NCI-H146 treated with DMSO at 0.1 percent for 48 hours (cell line): ENCODE measurements at regions not wholly inside any gene's neighbourhood (a gene's known extent, or its start where the extent isn't known, plus 50 kb on each side); places are given as distances from the start of the nearest gene placed in this dataset.
"Not testable (repeated sequence)": the region's sequence is repeated elsewhere in the genome, so short reads cannot be mapped to it uniquely, and the experiment has no call there.

Experiments
- DNase-seq: peaks from one replicate; lab custom pipeline; 2025; ENCODE audit not compliant: unreplicated experiment; lab: John Stamatoyannopoulos, UW

GRCh38 chr11:79512706-79513469 lies 72.1 kb upstream of the TENM4 start:
- DNase-seq, result no peak

- DNase-seq, result no peak
Observed at GRCh38 chr11:79510960-79511359, 70.1 kb upstream of the TENM4 start.

- DNase-seq, result no peak
Observed at GRCh38 chr11:79508461-79508860, 67.6 kb upstream of the TENM4 start.

- no peak for DNase-seq
Observed at GRCh38 chr11:79507706-79508105, 66.9 kb upstream of the TENM4 start.

- no peak for DNase-seq
Observed at GRCh38 chr11:79506734-79507344, 66.0 kb upstream of the TENM4 start.

- DNase-seq, result no peak
Observed at GRCh38 chr11:79506124-79506523, 65.3 kb upstream of the TENM4 start.

- DNase-seq, result no peak
Observed at GRCh38 chr11:79503028-79503427, 62.2 kb upstream of the TENM4 start.

- DNase-seq, result no peak
Observed at GRCh38 chr11:79501707-79502106, 60.9 kb upstream of the TENM4 start.

- DNase-seq, result not testable (repeated sequence)
Observed at GRCh38 chr11:79499929-79500328, 59.1 kb upstream of the TENM4 start.

- no peak for DNase-seq
Observed at GRCh38 chr11:79498667-79499066, 57.8 kb upstream of the TENM4 start.

- DNase-seq, result peak; percentile 10
Observed at GRCh38 chr11:79493555-79494171, 52.8 kb upstream of the TENM4 start.

- DNase-seq, result no peak
Observed at GRCh38 chr11:79492008-79492407, 51.2 kb upstream of the TENM4 start.
